ENCODE measurements at regions not wholly inside any gene's neighbourhood (a gene's known extent, or its start where the extent isn't known, plus 50 kb on each side); places are given as distances from the start of the nearest gene placed in this dataset.
A peak's percentile ranks its signal among the peaks of the same experiment; 100 is the strongest.
"Not testable (repeated sequence)": the region's sequence is repeated elsewhere in the genome, so short reads cannot be mapped to it uniquely, and the experiment has no call there.

- no peak for DNase-seq
- ATAC-seq, result no peak
- intact Hi-C loops (cut with DNase I), result no loop called here
- Histone ChIP-seq H3K27ac (no peak overlapping the region), H3K4me1 (no peaks in the 10 kb centered on the region), H3K4me3 (no peak overlapping the region), H3K9me3 (no peaks in the 10 kb centered on the region), H3K36me3 (no peaks in the 10 kb centered on the region), H3K27me3 (no peaks in the 10 kb centered on the region)
- TF ChIP-seq CTCF (IDR thresholded peaks at IDR 0.05), result no peak
Measured at GRCh38 chr10:9172276-9172675, 1117.8 kb downstream of the GATA3 start.

- ATAC-seq (no peak), DNase-seq (no peak)
- no peak for TF ChIP-seq CTCF (IDR thresholded peaks at IDR 0.05)
- Histone ChIP-seq H3K27me3 (no peaks in the 10 kb centered on the region), H3K27ac (no peak overlapping the region), H3K9me3 (no peaks in the 10 kb centered on the region), H3K36me3 (no peaks in the 10 kb centered on the region), H3K4me3 (no peak overlapping the region), H3K4me1 (no peaks in the 10 kb centered on the region)
- intact Hi-C loops (cut with DNase I), result no loop called here
Measured at GRCh38 chr10:9175200-9175599, 1120.7 kb downstream of the GATA3 start.

GRCh38 chr10:9183197-9183880 is 1128.9 kb downstream of the GATA3 start:
- H3K27me3 ChIP-seq; H3K36me3 ChIP-seq; H3K4me3 ChIP-seq; ATAC-seq; intact Hi-C loops (cut with DNase I); H3K4me1 ChIP-seq; H3K27ac ChIP-seq; H3K9me3 ChIP-seq: not testable (repeated sequence)
- DNase-seq, result peak in 1 of 4 donors; percentile 65

GRCh38 chr10:9188022-9188810 is 1133.7 kb downstream of the GATA3 start:
- no peaks in the 10 kb centered on the region for H3K4me1 ChIP-seq
- DNase-seq (no peak), ATAC-seq (no peak)
- H3K4me3 ChIP-seq, result no peak overlapping the region
- H3K36me3 ChIP-seq, result no peaks in the 10 kb centered on the region
- intact Hi-C loops (cut with DNase I), result no loop called here
- no peaks in the 10 kb centered on the region for H3K27me3 ChIP-seq
- H3K9me3 ChIP-seq, result no peaks in the 10 kb centered on the region
- no peak for TF ChIP-seq CTCF (IDR thresholded peaks at IDR 0.05)
- no peak overlapping the region for H3K27ac ChIP-seq

GRCh38 chr10:9189448-9189847 is 1135.0 kb downstream of the GATA3 start:
- H3K4me1 ChIP-seq, result no peaks in the 10 kb centered on the region
- ATAC-seq (no peak), DNase-seq (no peak)
- no peak overlapping the region for H3K4me3 ChIP-seq
- no peaks in the 10 kb centered on the region for H3K27me3 ChIP-seq
- H3K9me3 ChIP-seq, result no peaks in the 10 kb centered on the region
- no peaks in the 10 kb centered on the region for H3K36me3 ChIP-seq
- no peak for TF ChIP-seq CTCF (IDR thresholded peaks at IDR 0.05)
- H3K27ac ChIP-seq, result no peak overlapping the region
- intact Hi-C loops (cut with DNase I), result no loop called here
